Activated CD4-positive, CD25-positive, alpha-beta regulatory T cell treated with anti-CD3 and anti-CD28 coated beads, Interleukin-2, amount 50 U/mL, for 72 hours (primary cell): ENCODE measurements at regions not wholly inside any gene's neighbourhood (a gene's known extent, or its start where the extent isn't known, plus 50 kb on each side); places are given as distances from the start of the nearest gene placed in this dataset.
"Not testable (repeated sequence)": the region's sequence is repeated elsewhere in the genome, so short reads cannot be mapped to it uniquely, and the experiment has no call there.

Source experiments
- DNase-seq: peaks from one replicate; pipeline ENCODE4 v3.0.0; 2021

DNA sequence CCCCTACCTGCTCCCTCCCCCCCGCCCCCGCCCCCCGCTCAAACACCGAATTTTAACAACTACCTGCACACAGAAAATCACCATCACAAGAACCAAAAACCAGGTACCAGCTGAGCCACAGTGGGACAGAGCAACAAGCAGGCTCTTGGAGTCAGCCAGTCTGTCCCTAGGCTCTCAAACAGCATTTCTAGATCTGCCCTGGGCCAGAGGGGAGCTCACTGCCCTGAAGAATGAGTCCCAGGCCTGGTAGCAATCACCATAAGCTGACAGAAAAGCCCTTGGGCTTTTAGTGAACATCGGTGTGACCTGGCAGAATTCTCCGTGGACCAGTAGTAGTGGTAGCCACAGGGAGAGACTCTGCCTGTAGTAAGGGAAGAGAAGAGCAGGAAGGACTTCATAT lies 58.3 kb downstream of the C11orf87 start:
- no peak for DNase-seq

DNA sequence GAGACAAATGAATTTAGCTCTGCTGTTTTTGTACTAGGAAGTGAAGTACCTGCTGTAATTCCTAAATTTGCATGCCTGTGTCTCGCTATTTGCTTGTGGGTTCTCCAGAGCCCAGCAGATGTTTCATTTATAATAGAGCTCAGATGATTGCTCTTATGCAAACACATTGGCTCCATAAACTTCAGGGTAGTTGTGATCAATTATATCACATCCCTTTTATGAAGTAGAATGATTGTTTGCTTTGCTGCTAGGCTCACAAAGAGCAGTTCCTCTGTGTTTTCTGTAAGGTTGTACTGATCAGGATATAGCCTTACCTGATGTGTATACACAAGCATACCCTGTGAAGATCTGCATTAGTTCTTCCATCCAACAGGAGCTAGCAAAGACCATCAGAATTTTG lies 64.1 kb downstream of the C11orf87 start:
- no peak for DNase-seq

- no peak for DNase-seq
Observed at GRCh38 chr11:109490953-109491635, 69.1 kb downstream of the C11orf87 start.

- DNase-seq: no peak
Observed at GRCh38 chr11:109506115-109506514, 84.1 kb downstream of the C11orf87 start.

- DNase-seq: no peak
Observed at GRCh38 chr11:109507331-109507730, 85.3 kb downstream of the C11orf87 start.

- no peak for DNase-seq
Observed at GRCh38 chr11:109507836-109508561, 86.0 kb downstream of the C11orf87 start.

DNA sequence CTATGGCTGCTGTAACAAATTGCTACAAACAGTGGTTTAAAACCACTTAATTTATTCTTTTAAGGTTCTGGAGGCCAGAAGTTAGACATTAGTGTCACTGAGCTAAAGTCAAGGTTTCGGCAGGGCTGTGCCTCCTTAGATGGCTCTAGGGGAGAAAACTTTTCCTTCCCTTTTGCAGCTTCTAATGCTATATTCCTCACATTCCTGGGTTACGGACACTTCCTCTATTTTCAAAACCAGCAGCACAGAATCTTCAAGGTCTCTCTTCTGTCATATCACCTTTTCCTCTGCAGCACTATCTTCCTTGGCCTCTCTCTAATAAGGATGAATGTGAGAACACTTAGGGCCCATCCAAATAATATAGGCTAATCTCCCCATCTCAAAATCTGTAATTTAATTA lies 87.0 kb downstream of the C11orf87 start:
- no peak for DNase-seq

- DNase-seq: no peak
Observed at GRCh38 chr11:109510316-109510715, 88.3 kb downstream of the C11orf87 start.

DNA sequence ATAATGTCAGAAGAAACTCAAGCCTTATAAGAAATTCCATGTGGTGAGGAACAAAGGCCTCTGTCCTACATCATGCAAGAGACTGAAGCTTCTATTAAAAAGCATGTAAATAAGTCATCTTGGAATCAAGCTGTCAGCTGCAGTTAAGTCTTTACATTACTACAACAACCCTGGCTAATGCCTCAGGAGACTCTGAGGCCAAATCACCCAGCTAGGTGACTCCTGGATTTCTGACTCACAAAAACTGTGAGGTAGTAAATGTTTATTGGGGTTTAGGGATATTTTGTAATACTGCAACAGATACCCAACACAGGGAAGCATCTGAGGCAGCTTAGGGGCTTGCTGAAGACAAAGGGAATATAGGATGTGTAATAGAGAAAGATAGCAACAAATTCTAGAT lies 89.6 kb downstream of the C11orf87 start:
- no peak for DNase-seq

DNA sequence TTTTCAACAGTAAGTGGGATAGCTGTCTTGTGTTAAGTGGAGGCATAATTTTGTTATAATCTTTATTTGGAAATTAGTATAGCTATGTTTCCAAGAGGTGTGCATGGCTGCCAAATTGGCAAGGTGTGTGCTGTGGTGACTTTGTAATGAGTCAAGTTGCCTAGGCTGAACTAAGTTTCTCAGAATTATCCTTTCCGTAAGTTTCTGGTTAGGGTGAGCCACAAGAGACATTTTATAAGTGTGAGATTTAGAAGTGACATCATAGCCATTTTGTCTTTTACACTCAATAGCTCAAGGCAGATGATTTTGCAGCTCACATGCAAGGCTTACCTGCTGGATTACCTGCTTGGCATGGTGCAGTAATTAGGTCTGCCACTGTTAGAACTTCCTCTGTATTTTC lies 90.3 kb downstream of the C11orf87 start:
- no peak for DNase-seq

DNA sequence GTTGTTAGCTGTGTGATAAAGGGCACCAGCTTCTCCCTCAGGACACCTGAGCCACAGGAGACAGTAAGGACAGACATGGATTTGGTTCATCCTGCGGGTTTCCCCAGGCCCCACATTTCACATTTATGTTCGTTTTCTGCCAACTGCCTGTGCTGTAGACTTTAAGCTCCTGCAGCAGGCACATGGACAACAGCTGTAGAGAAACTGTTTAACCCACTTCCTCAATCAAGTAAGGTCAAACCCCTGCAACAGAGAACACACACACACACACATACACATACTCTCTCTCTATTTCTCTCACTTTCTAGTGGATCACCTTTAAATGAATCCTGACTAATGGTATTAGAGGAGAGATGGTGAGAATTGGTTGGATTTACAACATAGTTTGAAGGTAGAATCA lies 90.7 kb downstream of the C11orf87 start:
- no peak for DNase-seq

DNA sequence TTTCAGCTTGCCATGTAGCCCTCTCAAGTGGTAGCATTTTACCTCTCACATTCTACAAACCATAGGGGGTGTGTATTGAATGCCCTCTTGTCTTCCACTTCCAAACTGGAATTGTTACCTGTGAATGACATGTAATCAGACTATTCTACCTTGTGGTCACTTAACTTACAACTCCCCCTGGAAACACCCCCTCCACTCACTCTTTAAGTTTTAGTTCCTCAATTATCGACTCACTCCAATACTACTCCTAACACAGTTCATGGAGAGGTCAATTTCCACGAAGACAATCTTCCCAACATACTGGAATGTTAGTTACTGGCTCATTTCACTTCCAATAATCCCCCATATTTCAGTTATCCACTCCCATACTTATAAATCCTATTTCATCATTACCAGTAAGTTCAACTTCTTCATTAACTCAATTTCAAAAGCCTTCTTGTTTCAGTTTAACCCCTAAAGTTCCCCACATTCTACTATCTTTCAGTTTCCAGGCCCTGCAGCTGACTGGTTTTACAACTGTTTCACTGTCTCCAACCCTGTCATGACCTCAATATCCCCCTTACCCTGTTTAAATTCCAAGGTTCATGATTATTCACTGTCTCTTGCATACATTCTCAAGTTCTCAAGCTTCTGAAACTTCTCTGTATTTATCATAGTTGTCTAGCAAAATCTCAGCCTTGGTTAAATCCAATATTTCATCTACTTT lies 92.5 kb downstream of the C11orf87 start:
- no peak for DNase-seq

- DNase-seq: no peak
Observed at GRCh38 chr11:109519253-109519652, 97.3 kb downstream of the C11orf87 start.

- no peak for DNase-seq
Observed at GRCh38 chr11:109521571-109522086, 99.6 kb downstream of the C11orf87 start.

DNA sequence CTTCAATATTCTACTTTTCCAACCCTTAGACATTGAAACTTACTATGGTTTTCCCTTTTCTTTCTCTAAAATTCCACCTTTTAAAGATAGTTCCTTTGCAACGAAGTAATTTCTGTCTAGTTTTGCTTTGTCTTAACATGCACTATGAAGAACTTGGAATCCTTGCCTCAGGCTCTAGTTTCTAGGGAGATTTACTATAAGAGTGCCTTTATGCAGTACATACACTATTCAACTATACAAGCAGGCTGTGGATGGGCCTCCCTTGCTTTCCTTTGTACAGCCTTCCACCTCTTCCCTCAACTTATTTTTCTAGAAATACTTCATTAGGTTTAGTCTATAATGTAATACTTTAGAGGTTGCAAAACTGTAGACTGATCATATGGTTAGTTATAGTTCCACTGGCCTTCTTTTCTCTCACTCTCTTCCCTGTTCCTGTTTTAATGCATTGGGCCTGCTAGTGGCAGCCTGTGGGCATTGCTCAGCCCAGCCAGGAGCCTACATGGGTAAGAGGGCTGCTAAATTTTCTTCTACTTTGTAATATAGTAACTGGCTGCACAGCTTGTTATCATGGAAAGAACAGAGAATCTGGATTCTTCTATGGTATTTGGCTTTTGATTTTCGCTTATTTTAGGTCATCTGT lies 100.2 kb downstream of the C11orf87 start:
- no peak for DNase-seq

DNA sequence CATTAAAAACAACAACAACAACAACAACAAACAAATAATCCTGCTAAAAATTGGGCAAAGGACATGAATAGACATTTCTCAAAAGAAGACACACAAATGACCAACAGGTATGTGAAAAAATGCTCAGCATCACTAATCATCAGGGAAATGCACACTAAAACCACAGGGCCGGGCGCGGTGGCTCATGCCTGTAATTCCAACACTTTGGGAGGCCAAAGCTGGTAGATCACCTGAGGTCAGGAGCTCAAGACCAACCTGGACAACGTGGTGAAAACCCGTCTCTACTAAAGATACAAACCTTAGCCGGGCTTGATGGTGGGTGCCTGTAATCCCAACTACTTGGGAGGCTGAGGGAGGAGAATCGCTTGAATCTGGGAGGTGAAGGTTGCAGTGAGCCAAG lies 103.6 kb downstream of the C11orf87 start:
- not testable (repeated sequence) for DNase-seq

- no peak for DNase-seq
Observed at GRCh38 chr11:109526061-109526460, 104.1 kb downstream of the C11orf87 start.

GRCh38 chr11:109526931-109527330 lies 104.9 kb downstream of the C11orf87 start:
- DNase-seq: no peak

GRCh38 chr11:109527496-109527895 lies 105.5 kb downstream of the C11orf87 start:
- no peak for DNase-seq

DNA sequence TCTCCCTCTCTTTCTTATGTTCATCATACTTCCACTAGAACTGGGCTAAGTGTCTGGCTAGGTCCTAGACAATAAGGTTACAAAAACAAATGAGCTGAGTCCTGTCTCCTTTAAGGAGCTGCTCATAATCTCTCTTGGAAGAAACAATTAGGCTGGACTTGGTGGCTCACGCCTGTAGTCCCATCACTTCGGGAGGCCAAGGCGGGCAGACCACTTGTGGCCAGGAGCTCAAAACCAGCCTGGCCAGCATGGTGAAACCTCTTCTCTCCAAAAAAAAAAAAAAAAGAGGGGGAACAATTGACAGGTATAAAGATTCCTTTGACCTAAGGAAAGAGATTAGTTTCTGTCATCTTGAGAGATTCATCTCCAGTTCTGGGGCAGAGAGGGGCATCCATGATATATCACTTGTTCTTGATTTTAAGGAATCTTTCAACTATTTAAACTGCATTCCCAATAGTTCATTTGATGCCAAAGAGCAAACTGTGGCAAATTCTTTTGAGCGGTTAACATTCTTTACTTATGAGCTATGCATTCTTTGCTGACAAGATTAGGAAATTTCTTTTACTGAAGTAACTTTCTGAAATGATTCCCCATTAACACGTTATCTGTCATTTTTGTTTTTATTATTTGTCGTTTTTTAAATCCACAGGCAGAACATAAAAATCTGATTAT lies 125.5 kb downstream of the C11orf87 start:
- DNase-seq: no peak

- DNase-seq: no peak
Observed at GRCh38 chr11:109552376-109552775, 130.4 kb downstream of the C11orf87 start.

GRCh38 chr11:109553284-109553683 lies 131.3 kb downstream of the C11orf87 start:
- DNase-seq: no peak

DNA sequence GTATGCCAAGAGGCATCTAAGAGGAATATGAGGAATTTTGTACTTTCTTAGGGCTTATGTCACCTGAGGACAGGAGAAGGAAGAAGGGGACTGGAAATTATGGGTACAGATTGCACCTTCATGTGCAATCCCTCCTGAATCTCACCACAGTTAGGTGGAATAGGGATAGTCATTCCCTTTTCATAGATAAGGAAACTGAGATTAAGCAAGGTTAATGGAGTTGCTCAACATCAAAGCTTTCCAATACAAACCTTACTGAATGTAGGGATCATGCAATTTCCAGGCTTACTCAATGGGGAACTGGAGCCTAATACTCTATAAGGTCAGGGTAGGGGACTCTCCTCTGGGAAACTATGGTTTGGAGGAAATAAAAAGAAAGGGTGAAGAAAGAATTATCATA lies 133.0 kb downstream of the C11orf87 start:
- DNase-seq: no peak
